ENCODE measurements at regions not wholly inside any gene's neighbourhood (a gene's known extent, or its start where the extent isn't known, plus 50 kb on each side); places are given as distances from the start of the nearest gene placed in this dataset.

DNA sequence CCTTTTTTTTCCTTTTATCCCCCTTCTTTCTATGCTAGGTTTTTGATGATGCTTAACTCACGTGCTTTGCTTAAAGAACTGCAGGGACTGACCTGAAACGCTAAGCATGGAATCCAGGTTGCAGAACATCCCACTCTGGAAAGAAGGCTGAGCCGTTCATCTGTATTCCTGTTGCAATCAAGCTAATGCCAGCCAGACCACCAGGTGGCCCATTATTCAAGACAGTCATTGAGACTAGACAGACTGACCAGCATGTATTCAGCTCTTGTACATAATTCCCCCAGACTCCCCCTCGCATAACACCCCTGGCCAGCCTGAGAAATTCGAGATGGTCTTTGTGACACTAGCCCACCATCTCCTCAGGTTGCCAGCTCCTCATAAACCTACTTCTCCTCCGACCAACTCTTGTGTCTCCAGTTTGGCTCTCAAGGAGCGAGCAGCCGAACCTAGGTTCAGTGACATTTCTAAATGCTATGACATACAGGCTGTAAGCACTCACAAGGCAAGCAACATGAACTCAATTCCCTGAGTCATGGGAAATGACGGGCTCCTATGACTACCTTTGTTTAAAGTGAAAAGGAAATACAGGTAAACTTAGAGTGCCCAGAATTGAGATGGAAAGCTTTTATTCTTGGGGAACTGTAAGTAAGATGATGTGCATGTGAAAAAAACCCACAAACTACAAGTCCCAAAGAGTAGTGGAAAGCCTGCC lies 309.3 kb upstream of the CDYL start:
- DNase-seq (ENCODE audit: low read depth in 3 of 3, low spot score in 1 of 3) = no peak

DNA sequence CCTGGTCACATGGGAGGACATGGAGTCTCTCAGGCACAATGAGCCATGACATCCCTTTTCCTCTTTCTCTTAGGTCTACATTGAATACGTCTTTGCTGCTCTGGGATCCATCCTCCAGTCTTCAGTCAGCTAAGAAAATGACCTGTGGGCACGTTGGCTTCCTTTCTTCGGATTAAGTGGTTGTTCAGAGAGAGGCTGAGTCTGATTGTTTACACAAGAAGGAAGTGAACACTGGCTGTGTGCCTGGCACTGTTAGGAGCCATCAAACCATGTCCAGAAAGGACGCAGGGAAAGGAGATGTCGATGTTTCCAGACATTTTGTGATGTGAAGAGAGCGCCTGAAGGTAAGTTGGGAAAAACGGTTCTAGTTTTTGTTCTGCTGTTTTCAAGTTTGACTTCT lies 309.9 kb upstream of the CDYL start:
- no peak for DNase-seq (ENCODE audit: low read depth in 3 of 3, low spot score in 1 of 3)

DNA sequence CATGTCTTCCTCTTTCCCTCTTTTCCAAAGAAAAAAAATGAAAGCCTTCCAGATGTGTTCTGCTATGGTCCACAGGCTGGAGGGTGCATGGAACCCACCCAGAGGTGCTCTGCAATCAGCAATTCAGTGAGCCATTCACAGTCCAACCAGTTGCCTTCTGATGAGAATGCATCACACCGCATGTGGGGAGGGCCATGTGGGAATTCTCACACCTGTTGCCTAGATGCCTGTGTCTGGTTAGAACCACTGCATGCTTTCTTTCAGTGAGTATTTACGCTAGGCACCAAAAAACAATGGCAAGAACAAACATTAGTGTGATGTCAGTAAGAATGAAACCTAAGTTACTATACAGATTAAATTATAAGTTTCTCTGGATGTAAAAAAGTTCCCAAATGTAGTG lies 311.6 kb upstream of the CDYL start:
- DNase-seq (ENCODE audit: low read depth in 3 of 3, low spot score in 1 of 3) = no peak

DNA sequence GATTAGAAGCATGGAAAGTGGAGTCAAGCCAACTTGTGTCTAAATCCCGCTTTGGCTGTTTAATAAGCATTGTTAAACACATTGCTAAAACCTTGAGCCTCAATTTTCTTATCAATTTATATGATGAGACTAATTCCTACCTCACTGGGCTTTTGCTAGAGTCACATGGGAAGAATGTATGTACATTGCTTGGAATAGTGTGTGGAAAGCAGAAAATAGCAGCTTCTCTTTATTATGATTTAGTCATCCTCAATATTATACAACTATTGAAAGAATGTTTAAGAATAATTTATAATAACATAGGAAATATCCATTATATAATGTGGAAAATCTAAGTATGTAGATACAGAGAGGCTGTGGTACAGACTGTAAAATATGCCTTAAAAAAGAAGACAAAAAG lies 313.0 kb upstream of the CDYL start:
- no peak for DNase-seq (ENCODE audit: low read depth in 3 of 3, low spot score in 1 of 3)

DNA sequence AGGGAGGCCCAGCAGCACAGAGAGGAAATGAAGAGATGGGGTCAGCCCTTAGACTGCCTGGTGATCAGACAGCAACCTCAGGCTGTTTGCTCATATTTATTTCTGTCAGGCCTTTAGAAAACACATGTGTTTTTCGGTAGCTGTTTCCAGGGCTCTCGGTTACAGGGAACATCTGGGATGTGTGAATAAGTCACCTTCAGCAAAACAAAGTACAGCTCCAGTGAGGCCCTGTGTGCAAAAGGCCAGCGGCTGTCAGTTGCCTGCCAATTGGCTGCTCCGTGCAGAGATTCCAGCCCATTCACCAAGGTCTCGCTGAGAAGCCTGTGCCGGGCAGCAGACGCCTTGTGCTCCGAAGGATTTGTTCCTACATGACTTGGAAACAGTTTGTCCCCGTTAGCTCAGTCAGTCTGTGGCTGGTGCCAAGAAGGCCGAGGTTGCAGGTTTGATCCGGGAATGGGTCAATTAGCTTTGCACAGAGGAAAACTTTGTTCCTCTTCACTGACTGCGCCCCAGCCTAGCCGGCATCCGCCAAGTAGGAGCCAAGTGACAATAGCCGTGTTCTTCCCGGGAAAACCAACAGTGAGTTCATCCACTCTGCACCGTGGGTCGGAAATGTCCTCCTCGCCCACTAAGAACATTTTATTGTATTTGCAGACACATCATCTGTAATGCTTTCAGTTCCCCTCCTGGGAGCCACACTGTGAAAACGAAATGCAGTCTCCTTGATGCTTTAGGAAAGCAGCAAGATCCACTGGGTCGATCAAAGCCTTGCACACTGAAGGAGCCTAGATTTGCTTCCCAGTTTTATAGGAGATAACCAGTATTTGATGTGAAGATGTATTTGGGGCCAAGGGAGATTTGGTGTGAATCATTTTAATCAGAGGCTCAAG lies 315.4 kb upstream of the CDYL start:
- no peak for DNase-seq (ENCODE audit: low read depth in 3 of 3, low spot score in 1 of 3)

DNA sequence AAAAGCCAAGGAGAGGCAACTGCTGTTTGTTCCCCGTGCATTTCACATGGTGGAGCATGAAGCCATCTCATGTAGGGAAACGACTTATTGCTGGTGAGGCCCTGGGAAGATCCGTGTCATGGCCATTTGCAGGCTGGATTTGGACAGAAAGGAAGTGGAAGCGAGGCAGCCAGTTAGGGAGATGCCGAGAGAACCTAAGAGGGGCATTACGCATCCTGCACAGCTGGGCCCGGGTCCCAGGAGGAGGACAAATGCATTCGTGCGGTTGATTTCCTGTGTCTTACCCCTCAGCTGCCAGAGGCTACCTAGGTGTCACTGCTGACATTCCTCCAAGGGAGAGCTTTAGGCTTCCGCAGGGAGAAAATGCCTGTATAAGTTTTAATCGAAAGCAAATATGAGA lies 316.2 kb upstream of the CDYL start:
- DNase-seq (ENCODE audit: low read depth in 3 of 3, low spot score in 1 of 3) = no peak

DNA sequence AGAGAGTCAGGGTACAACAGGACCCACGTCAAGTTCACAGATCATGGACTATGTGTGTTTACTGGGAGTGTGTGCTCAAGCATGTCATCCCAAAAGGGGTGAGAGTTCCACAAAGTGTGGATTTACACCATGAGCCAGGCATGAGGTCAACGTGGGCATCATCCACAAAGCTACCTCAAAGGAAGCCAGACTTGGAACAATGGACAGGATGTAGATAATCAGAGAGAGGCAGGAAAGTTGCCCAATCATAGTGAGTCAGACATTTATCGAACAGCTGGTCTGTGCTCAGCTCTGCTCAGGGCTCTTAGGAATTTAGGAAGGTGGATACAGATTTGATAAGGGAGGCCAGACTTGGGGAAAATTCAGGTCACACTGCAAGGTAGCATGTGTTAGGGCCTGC lies 317.2 kb upstream of the CDYL start:
- no peak for DNase-seq (ENCODE audit: low read depth in 3 of 3, low spot score in 1 of 3)

DNA sequence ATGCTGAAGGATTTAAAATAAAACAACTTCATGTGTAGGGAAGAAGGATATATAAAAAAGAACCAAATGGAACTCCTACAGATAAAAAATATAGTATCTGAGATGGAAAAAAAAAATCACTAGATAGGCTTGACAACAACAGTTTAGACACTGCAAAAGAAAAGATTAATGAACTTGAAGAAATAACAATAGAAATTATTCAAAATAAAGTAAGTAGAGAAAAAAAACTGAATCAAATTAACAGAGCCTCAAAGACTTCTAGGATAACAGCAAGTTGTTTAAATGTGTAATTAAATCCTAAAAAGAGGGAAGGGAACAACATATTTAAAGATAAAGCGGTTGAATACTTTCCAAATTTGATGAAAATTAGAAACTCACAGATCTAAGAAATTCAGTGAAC lies 316.3 kb upstream of the ECI2 start:
- DNase-seq (ENCODE audit: low read depth in 3 of 3, low spot score in 1 of 3) = no peak

DNA sequence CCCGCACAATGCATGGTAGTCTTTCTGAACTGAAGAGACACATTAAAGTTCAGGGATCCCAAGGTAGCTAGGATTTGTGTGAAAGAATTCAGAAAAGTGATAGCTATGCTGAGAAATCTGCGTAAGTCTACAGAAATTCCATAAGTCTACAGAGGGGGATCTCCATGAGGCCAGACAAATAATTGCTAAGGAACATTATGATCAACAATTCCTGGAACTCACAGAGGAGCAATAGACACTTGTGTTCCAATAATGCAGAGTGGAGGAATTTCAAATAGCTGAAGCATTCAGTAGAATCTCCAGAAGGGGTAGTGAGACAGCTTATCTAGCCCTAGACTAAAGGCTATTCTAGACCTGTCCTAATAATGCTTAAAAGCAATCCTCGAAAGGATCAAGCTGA lies 315.7 kb upstream of the ECI2 start:
- no peak for DNase-seq (ENCODE audit: low read depth in 3 of 3, low spot score in 1 of 3)

DNA sequence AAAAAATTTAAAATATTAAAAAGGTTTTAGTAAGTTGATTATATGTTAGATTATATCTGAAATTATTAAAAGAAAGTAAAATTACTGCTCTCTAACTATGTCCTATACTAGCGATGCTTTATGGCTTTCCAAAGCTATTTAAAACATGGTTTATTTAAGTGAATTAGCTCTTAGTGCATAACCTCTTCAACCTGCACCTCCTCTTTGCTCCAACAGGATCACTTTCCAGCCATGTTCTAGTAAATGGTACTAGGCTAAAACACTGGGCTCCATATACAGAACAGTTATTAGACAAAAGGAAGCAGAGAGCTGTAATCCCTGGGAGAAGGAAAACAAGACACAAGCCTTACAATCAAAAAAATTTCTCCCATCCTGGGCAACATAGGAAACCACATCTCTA lies 314.9 kb upstream of the ECI2 start:
- DNase-seq (ENCODE audit: low read depth in 3 of 3, low spot score in 1 of 3) = no peak

DNA sequence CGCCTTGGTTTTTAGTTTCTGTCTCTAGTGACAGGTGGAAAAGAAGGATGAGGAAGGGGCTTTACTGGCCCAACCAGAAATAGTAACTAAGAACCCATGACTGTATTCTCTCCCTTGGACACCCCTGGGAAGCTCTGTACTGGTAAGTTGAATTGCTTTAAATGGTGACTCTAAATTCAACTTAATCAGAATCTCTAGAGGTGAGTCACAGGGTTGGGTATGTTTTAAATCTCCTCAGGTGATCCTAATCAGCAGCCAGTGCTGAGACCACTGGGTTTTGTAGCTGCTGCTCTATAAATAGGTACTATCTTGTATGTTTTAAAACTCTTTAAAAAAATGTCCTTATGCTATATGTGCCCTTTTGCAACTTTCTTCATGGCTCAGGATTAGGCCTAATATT lies 314.0 kb upstream of the ECI2 start:
- DNase-seq (ENCODE audit: low read depth in 3 of 3, low spot score in 1 of 3) = no peak

DNA sequence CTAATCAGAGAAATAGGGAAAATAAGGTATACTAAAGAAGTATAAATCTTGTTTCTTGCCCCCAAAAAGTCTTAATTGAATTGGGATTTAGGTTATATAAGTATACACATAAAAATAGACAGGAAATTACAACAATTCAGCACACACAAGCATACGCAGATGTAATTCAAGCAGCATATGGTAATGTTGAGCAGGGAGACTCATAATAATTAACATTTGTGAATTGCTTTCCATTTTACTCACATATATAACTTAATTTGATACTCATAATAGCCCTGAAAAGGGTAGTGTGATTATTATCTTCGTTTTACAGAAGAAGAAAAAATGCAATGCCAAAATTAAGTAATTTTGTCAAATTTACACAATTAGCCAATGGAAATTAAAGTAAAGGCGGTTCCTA lies 313.5 kb upstream of the ECI2 start:
- DNase-seq (ENCODE audit: low read depth in 3 of 3, low spot score in 1 of 3) = no peak

DNA sequence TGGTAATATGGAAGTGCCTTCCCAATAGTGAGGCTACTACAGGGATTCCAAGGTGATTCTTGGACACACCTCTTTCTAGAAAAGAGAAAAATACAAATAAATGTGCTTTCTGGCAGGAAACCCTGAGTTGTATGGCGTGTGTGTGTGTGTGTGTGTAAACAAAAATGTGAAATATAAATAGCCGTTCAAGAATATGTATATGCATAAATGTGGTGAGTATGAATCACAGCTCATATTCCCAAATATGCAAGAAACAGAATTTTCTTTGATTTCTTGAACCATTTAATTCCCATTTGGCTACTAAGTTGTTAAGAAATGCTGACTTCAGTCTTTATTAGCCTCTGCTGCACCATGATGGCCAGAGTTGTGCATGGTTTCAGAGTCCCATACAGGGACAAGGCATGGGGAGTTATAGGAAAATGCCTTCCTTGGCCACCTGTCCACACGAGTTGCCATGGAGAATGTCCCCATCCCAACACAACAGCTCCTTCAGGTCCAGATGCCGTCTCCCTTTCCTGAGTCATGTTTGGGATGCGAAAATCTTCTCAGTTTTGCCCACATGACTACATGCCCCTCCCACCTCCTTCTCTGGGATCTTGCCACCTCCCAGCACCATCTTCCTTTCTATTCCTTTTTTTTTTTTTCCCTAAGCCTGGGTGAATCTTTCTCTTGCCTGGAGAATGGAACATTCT lies 312.4 kb upstream of the ECI2 start:
- no peak for DNase-seq (ENCODE audit: low read depth in 3 of 3, low spot score in 1 of 3)

DNA sequence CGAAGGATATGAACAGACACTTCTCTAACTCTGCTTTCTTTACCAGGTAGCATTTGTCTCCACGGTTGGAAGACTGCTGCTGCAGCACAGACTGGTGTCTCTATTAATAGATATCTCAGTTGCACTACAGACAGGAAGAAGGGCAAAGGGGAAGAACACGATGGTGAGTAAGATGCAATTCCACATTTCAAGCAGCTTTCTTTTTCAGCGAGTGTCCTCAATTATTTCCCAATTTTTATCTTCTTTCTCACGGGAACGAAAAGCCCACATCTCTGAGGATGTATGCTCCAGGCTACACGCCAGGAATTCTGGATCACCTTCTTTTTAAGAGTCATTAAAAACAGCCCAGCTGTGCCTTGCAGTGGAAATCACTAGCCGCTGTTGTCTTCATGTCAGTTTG lies 311.6 kb upstream of the ECI2 start:
- DNase-seq (ENCODE audit: low read depth in 3 of 3, low spot score in 1 of 3) = no peak

DNA sequence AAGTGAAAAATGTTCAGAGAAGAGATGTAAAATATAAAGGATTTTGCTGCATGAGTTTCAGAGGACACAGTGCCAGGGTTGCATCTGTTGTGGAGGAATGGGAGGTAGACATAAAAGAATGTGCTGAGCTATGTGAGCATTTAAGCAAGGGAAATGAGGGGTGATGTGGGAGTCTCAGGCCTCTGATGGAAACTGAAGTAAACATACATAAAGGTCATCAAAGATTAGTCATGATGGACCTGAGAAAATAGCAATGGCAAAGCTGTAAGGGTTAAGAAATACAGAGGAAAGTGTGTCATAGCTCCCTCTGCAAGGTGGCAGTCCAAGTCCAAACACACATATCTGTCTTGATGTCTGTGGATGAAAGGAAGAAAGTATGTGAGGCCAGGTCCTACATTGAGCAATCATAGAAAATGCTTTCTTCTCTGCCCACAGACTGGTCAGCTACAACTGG lies 306.6 kb upstream of the ECI2 start:
- no peak for DNase-seq (ENCODE audit: low read depth in 3 of 3, low spot score in 1 of 3)

DNA sequence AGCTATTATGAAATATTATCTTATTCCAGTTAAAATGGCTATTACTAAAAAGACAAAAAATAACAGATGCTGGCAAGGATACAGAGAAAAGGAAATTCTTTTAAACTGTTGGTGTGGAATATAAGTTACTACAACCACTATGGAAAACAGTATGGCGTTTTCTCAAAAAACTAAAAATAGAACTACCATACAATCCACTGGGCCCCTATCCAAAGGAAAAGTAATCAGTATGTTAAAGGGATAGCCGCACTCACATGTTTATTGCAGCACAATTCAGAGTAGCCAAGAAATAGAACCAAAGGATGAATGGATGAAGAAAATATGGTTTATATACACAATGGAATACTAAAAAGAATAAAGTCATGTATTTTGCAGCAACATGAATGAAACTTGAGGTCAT lies 303.8 kb upstream of the ECI2 start:
- no peak for DNase-seq (ENCODE audit: low read depth in 3 of 3, low spot score in 1 of 3)

DNA sequence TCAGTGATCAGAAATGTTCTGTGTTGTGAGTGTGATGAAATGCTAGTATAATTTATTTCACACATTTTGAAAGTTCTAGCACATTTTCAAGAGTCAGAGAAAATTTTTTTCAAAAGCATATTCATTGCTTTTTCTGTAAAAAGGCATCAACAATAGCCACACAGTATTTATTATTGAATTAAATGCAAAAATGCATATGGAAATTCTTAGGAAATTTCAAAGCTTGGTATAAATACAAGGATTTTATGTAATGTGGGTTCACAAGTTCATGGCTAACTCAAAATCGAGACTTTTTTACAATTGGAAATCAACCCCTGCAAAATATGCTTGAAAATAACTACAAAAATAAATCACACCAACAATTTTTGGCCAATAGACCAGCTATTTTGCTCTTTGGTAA lies 302.0 kb upstream of the ECI2 start:
- no peak for DNase-seq (ENCODE audit: low read depth in 3 of 3, low spot score in 1 of 3)

DNA sequence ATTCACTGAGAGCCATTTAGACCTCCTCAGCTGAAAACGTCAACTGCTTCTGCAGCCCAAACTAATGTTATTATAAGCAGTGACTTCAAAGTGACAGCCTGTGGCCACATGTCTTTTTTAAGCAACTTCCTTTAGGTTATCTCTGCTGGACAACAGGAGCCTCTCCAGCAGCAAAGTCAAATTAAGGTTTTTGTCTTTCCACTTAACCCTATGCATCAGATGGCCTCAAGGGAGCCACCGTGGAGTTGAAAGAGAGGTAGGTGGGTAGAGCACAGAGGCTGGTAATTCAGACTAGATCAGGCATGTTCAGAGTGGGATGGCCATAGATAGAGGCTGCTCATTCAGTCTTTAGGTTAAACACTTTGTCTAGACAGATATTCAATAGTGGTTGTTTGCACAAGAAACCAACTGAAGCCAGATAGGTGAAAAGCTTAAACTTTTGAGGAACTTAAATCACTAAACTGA lies 300.6 kb upstream of the ECI2 start:
- DNase-seq (ENCODE audit: low read depth in 3 of 3, low spot score in 1 of 3) = no peak

DNA sequence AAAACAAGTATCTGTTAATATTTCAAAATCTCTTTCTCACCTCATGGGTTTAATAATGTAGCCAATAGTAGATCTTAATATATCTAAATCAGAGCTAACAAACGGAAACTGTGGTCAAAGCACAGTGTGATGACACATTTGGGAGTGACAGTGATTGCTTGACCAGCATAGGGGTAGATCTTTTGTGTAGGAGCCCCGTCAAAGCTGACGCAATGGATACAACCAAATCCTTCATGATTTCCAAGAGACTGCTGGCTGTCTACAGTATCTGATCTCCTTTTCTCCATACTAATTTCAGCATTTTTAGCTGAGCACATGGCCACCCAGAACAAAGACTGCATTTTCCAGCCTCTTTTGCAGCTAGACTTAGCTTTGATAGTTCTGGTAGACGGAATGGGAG lies 299.3 kb upstream of the ECI2 start:
- DNase-seq (ENCODE audit: low read depth in 3 of 3, low spot score in 1 of 3) = no peak

DNA sequence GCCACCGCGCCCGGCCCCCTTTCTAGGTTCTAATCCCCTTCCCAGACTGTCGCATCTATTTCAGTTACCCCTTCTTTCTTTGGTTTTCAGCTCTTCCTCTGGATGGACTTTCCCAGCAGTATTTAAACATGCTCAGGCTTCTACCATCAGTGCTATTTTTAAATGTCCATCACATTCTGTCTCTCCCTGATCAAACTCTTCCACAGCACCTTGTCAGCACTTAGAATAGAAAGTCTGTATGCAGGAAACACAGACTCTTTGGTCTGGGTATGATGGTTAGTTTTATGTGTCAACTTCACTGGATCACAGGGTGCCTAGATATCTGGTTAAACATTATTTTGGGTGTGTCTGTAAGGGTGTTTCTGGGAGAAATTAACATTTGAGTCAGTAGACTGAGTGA lies 297.8 kb upstream of the ECI2 start:
- DNase-seq (ENCODE audit: low read depth in 3 of 3, low spot score in 1 of 3) = no peak

DNA sequence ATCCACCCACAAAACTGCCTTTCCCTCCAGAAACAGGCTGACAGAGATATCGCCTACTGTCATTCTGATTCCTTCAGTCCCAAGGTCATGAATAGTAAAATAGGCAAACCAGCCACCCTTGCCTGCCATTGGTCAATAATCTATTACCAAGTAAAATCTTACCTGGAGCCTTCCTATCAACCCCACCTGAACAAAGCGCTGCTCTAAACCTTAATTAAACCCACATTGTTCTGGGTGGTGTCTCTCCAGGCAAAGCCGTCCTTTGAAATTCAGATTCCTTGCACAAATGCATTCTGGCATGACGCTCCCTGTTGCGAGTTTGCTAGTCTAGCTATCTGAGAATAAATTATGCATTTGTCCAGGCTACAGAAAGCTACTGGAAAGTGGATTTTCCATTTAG lies 291.6 kb upstream of the ECI2 start:
- DNase-seq (ENCODE audit: low read depth in 3 of 3, low spot score in 1 of 3) = no peak

DNA sequence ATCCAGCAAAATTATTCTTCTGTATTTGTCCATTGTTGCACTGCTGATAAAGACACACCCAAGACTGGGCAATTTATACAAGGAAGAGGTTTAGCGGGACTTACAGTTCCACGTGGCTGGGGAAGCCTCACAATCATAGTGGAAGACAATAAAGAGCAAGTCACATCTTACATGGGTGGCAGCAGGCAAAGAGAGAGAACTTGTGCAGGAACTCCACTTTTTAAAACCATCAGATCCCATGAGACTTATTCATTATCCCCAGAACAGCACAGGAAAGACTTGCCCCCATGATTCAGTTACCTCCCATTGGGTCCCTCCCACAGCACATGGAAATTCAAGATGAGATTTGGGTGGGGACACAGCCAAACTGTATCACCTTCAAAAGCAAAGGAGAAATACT lies 286.5 kb upstream of the ECI2 start:
- no peak for DNase-seq (ENCODE audit: low read depth in 3 of 3, low spot score in 1 of 3)
